Ovary (tissue), 7 donors: ENCODE measurements at regions not wholly inside any gene's neighbourhood (a gene's known extent, or its start where the extent isn't known, plus 50 kb on each side); places are given as distances from the start of the nearest gene placed in this dataset.

ENCODE experiments used
- DNase-seq, 5 donors: peaks; one replicate each; pipeline ENCODE4 v3.0.0-alpha.2; 2019 to 2020
- H3K27ac ChIP-seq, 2 donors: fragments of 200-600 bp; one replicate each; pipeline versions ENCODE4 v1.5.1 to v1.8.0; 2019 to 2022
- H3K27me3 ChIP-seq: fragments of 200-600 bp; one replicate; pipeline ENCODE4 v1.8.0; 2022
- H3K36me3 ChIP-seq: fragments of 200-600 bp; sonication (generic); one replicate; pipeline ENCODE4 v1.5.1; 2019
- H3K4me1 ChIP-seq: one replicate; pipeline ENCODE4 v1.8.1; 2013; ENCODE audit warnings: mild to moderate bottlenecking, moderate library complexity; ENCODE audit not compliant: insufficient read depth
- H3K4me3 ChIP-seq: fragments of 200-600 bp; sonication (generic); one replicate; pipeline ENCODE4 v1.5.1; 2017
- H3K9me3 ChIP-seq, 2 donors: fragments of 200-600 bp in 1 of 2; sonication (generic) in 1 of 2; one replicate each; pipeline versions ENCODE4 v1.5.1 to v1.8.1; 2013 to 2019; ENCODE audit warnings: mild to moderate bottlenecking in 1 of 2, moderate library complexity in 1 of 2
- EP300 ChIP-seq: sonication (generic); formaldehyde crosslinking; IDR thresholded peaks from one replicate; pipeline ENCODE4 v1.6.1; 2017; ENCODE audit warnings: antibody characterized with exemption
- POLR2A ChIP-seq: fragments of 450-650 bp; IDR thresholded peaks from one replicate; pipeline ENCODE4 v1.6.1; 2017; ENCODE audit warnings: antibody characterized with exemption, mild to moderate bottlenecking, moderate library complexity
- WGBS, 3 donors: extraction: QIAGEN DNeasy Blood & Tissue Kit in 1 of 3; methylation state at CpG; one replicate each; pipeline versions ENCODE4 v1.1.5 to v1.1.7; 2013 to 2017; 5-methylcytosine and 5-hydroxymethylcytosine counted together
- intact Hi-C, 4 donors: fragments of 100-400 bp; cut with DNase I; formaldehyde crosslinking; loops; one replicate each; pipeline versions ENCODE4 v1.11.0 to v1.15.1; 2022 to 2023
- TF ChIP-seq, protein P1 (sequence below), 3 donors: fragments of 450-650 bp in 2 of 3; fragments of 200-600 bp in 1 of 3; IDR thresholded peaks; one replicate each; pipeline versions ENCODE4 v1.5.1 to v1.8.0; 2016 to 2022; ENCODE audit warnings: antibody characterized with exemption in 3 of 3, mild to moderate bottlenecking in 1 of 3
- donor health status: DM: no; HTN: no; CAD: no; lungs with moderate emphysema.
- donor health status: DM: no; HTN: no; CAD: no.
- donor health status: Bipolar disorder and iron deficiency.
- donor health status: DM: no; HTN: no; CAD: no.
- donor health status: DM: yes; HTN: yes; CAD: no.

DNA sequence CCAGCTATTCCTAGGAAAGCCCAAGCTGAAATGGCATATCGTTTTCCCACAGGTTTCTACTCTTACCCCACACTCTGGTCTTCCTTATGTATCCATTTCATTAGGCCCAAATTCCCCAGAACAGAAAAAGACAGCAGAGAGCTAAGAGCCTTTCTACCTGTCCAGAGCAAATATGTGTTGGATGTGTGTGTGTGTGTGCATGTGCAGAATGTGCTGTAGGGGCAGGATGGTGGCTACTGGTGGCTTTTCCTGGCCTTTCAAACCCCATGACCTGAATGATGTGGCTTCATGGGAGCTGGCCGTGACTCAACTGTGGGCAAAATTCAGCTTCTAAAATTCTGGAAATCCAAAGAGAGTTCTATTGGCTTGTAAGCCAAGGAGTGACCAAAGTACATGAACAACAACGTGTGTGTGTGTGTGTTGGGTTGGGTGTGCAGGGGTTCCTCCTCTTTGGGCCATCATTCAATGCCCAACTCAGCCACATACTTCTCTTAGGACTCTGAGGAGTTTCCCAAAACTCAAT is 421.4 kb upstream of the CADM1 start:
- Histone ChIP-seq H3K27ac (no peak overlapping the region), H3K4me1 (no peaks in the 10 kb centered on the region), H3K4me3 (no peak overlapping the region), H3K27me3 (no peaks in the 10 kb centered on the region), H3K36me3 (no peaks in the 10 kb centered on the region), H3K9me3 (peaks cover 0 to 4% of the 10 kb centered on the region in 2 donors)
- intact Hi-C loops, result no loop called here
- TF ChIP-seq, protein P1, sequence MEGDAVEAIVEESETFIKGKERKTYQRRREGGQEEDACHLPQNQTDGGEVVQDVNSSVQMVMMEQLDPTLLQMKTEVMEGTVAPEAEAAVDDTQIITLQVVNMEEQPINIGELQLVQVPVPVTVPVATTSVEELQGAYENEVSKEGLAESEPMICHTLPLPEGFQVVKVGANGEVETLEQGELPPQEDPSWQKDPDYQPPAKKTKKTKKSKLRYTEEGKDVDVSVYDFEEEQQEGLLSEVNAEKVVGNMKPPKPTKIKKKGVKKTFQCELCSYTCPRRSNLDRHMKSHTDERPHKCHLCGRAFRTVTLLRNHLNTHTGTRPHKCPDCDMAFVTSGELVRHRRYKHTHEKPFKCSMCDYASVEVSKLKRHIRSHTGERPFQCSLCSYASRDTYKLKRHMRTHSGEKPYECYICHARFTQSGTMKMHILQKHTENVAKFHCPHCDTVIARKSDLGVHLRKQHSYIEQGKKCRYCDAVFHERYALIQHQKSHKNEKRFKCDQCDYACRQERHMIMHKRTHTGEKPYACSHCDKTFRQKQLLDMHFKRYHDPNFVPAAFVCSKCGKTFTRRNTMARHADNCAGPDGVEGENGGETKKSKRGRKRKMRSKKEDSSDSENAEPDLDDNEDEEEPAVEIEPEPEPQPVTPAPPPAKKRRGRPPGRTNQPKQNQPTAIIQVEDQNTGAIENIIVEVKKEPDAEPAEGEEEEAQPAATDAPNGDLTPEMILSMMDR (IDR thresholded peaks at IDR 0.05), result no peak
- no peak for TF ChIP-seq EP300
- TF ChIP-seq POLR2A, result no peak
- 84 to 91% (median 86%) methylated on average over 3 of the region's 3 CpGs for WGBS, 3 donors
- no peak for DNase-seq

DNA sequence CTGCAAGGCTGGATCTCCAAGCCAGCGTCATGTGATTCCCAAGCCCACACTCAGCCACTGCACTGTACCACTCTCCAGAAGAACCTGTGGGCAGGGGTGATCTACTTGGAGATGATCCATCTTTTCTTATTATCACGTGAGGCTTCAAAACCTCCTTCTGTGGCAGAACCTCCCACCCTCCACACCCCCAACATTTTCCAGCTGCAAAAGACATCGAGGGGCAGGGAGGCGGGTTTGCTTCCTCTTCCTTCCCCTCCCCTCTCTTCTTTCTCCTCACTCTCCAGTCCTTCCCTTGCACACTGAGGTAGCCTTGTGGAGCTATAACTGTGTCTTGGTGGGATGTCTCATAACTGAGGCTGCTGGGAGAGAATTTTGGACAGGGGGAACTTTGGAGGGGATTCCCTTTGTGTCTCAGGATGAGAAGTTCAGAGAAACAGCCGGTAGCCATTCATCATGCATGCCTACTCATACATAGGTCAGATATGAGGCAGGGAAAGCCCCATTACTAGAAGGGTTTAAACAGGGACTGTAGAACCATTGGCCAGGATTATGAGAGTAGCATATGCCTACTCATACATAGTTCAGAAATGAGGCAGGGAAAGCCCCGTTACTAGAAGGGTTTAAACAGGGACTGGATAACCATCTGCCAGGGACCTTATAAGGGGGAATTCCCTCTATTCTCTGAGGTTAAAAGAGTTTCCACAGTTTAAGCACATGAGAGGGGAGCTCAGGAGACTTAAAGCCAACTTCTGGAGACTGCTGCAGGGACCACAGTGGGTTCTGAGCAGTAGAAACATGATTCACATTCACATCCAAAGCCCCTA is 420.7 kb upstream of the CADM1 start:
- DNase-seq, result no peak
- Histone ChIP-seq H3K36me3 (no peaks in the 10 kb centered on the region), H3K9me3 (peaks cover 0 to 4% of the 10 kb centered on the region in 2 donors), H3K27me3 (no peaks in the 10 kb centered on the region), H3K4me3 (no peak overlapping the region), H3K27ac (no peak overlapping the region), H3K4me1 (no peaks in the 10 kb centered on the region)
- TF ChIP-seq POLR2A, result no peak
- TF ChIP-seq EP300, result no peak
- TF ChIP-seq, protein P1 (IDR thresholded peaks at IDR 0.05), result no peak
- 55 to 56% (median 56%) methylated on average over 6 of the region's 6 CpGs for WGBS, 3 donors
- intact Hi-C loops, result no loop called here

DNA sequence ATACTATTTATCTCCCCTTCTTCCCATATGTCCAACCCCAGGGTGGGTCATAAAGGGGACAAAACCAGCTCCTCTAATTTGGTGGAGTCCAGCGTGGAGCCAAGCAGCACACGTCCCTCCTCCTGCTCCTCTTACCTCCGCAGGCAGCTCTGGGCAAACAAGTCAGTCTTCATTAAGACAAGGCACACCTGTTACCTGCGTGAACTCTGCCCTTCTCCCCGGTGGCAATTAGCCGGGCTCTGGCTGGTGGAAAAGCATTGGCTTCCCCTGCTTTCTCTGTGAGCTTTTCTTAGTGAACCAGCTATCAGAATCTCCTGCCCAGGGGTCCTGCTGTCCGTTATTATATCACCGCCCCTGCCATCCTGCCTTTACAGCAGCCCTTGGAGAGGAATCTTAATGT is 418.7 kb upstream of the CADM1 start:
- Histone ChIP-seq H3K27ac (no peak overlapping the region), H3K4me3 (no peak overlapping the region), H3K27me3 (no peaks in the 10 kb centered on the region), H3K9me3 (peaks cover 0 to 4% of the 10 kb centered on the region in 2 donors), H3K4me1 (no peaks in the 10 kb centered on the region), H3K36me3 (no peaks in the 10 kb centered on the region)
- WGBS, 3 donors, result 78 to 84% (median 78%) methylated on average over 8 of the region's 8 CpGs
- intact Hi-C loops, result no loop called here
- no peak for DNase-seq
- no peak for TF ChIP-seq POLR2A
- TF ChIP-seq, protein P1 (IDR thresholded peaks at IDR 0.05), result no peak
- TF ChIP-seq EP300, result no peak

DNA sequence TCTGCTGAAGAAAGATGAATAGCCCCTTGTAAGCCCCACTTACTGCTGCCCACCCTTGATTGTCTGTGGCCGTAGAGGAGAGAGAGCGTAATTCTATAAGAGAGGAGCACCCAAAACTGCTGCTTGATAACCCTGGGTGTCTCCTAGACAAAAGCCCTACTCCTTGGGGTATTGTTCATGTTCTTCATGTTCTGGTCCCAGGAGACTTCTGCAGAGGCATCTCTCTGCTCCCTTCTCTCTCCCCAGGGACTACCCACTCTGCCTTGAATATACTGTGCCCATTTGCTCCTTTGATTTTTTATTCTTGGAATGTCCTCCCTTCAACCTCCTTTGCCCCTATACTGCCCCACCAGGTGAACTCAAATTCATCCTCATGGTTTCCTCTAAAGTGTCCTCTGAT is 417.8 kb upstream of the CADM1 start:
- no peak overlapping the region for H3K4me3 ChIP-seq
- H3K27ac ChIP-seq, result no peak overlapping the region
- intact Hi-C loops, result no loop called here
- H3K4me1 ChIP-seq, result no peaks in the 10 kb centered on the region
- TF ChIP-seq, protein P1 (IDR thresholded peaks at IDR 0.05), result no peak
- TF ChIP-seq EP300 (no peak), POLR2A (no peak)
- no peaks in the 10 kb centered on the region for H3K36me3 ChIP-seq
- 46 to 98% (median 73%) methylated on average over 2 of the region's 2 CpGs for WGBS, 3 donors
- no peaks in the 10 kb centered on the region for H3K27me3 ChIP-seq
- H3K9me3 ChIP-seq, result peaks cover 0 to 4% of the 10 kb centered on the region in 2 donors
- no peak for DNase-seq
